A673 (cell line): ENCODE measurements at regions not wholly inside any gene's neighbourhood (a gene's known extent, or its start where the extent isn't known, plus 50 kb on each side); places are given as distances from the start of the nearest gene placed in this dataset.

Experiments used
- BruUV-seq: library from RNA; stranded (reverse); fragments of 400-500 nt; replicated peaks from 2 replicates; lab custom pipeline; 2021; lab: Mats Ljungman, UMichigan
- CTCF ChIA-PET: fragments of 300-600 bp; sonication (Branson Sonifier 250); formaldehyde crosslinking; loops from one replicate; lab custom pipeline; 2022; ENCODE audit warnings: antibody characterized with exemption; lab: Charles Lee
- POLR2A ChIA-PET: fragments of 300-600 bp; sonication (Branson Sonifier 250); formaldehyde crosslinking; loops from one replicate; lab custom pipeline; 2022; ENCODE audit warnings: antibody characterized with exemption; ENCODE audit not compliant: low non-redundant PET; lab: Charles Lee
- DNase-seq: peaks from one replicate; pipeline ENCODE4 v3.0.0-alpha.2; 2015; ENCODE audit warnings: low spot score
- H3K27ac ChIP-seq: fragments of 200-600 bp; sonication (generic); 2 replicates; pipeline ENCODE4 v1.5.1; 2016; ENCODE audit warnings: mixed run types, low read depth, mild to moderate bottlenecking, mixed read lengths, antibody characterized with exemption, low read length; ENCODE audit not compliant: poor library complexity, severe bottlenecking
- H3K27me3 ChIP-seq: fragments of 200-600 bp; sonication (generic); replicated peaks from 2 replicates; pipeline ENCODE4 v1.6.1; 2017; ENCODE audit warnings: mixed run types, low read depth, mild to moderate bottlenecking, mixed read lengths, antibody characterized with exemption, low read length; ENCODE audit not compliant: insufficient read depth, poor library complexity
- H3K36me3 ChIP-seq: fragments of 200-600 bp; sonication (generic); 2 replicates; pipeline ENCODE4 v1.6.1; 2016; ENCODE audit warnings: mixed run types, mild to moderate bottlenecking, mixed read lengths, antibody characterized with exemption, low read length; ENCODE audit not compliant: insufficient read depth, poor library complexity, severe bottlenecking
- H3K4me1 ChIP-seq: fragments of 200-600 bp; sonication (generic); 2 replicates; pipeline ENCODE4 v1.6.1; 2017; ENCODE audit warnings: mixed run types, mild to moderate bottlenecking, mixed read lengths, antibody characterized with exemption, low read length; ENCODE audit not compliant: insufficient read depth, poor library complexity, severe bottlenecking
- H3K4me3 ChIP-seq: fragments of 200-600 bp; sonication (generic); 2 replicates; pipeline ENCODE4 v1.5.1; 2016; ENCODE audit warnings: low read depth, mixed run types, mild to moderate bottlenecking, mixed read lengths, low read length; ENCODE audit not compliant: poor library complexity, severe bottlenecking
- H3K9me3 ChIP-seq: fragments of 200-600 bp; sonication (generic); 2 replicates; pipeline ENCODE4 v1.6.1; 2016; ENCODE audit warnings: mixed run types, low read depth, mild to moderate bottlenecking, mixed read lengths, antibody characterized with exemption, low read length; ENCODE audit not compliant: poor library complexity, severe bottlenecking
- EZH2 ChIP-seq: fragments of 200-600 bp; sonication (generic); IDR thresholded peaks from 2 replicates; pipeline ENCODE4 v1.6.1; 2017; ENCODE audit warnings: borderline replicate concordance, low read depth, mild to moderate bottlenecking, mixed read lengths, antibody characterized with exemption, low read length; ENCODE audit not compliant: poor library complexity, severe bottlenecking
- intact Hi-C: fragments of 100-400 bp; cut with micrococcal nuclease; formaldehyde crosslinking; loops from one replicate; pipeline ENCODE4 v1.10.0; 2022; ENCODE audit not compliant: unreplicated experiment
- TF ChIP-seq, protein P1 (sequence below): fragments of 300-800, 200-600 bp; sonication (generic); conservative IDR thresholded peaks from 2 replicates; pipeline ENCODE4 v1.5.1; 2017; ENCODE audit warnings: low read depth, mild to moderate bottlenecking, antibody characterized with exemption, low read length, moderate library complexity, mixed read lengths

DNA sequence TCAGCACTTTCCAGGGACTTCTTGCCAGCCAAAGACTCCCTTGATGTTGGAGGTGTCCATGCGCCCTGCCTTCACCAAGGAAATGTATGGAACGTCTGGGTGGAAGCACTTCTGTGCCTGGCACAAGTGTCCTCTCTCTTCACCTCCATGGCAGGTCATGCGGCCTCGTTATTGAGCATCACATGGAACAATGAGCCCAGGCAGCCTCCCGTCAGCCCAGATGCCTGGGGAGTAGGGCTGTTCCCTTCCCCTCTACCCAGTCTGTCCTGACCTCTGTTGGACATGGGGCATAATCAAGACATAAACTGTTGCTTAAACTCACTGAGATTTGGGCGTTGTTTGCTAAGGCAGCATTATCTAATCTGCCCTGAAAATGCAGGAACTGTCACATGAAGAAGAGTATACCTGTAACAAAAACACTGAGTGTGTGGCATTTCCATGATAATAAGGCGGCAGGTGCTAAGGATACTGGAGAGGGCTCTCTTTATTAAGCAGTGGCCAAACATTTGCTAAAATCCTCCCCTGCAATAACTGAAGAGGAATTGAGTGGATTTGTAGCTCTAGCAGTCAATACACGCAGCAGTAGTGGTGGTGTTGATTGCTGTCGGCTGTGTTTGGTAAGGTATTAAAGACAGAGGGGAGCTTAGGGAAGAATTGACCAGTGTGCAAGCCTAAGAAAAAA lies 338.2 kb upstream of the ATP10A start:
- H3K9me3 ChIP-seq = peaks cover 49% of the 10 kb centered on the region
- BruUV-seq = no TSS peak
- H3K4me1 ChIP-seq = no peaks in the 10 kb centered on the region
- TF ChIP-seq EZH2 = no peak
- TF ChIP-seq, protein P1, sequence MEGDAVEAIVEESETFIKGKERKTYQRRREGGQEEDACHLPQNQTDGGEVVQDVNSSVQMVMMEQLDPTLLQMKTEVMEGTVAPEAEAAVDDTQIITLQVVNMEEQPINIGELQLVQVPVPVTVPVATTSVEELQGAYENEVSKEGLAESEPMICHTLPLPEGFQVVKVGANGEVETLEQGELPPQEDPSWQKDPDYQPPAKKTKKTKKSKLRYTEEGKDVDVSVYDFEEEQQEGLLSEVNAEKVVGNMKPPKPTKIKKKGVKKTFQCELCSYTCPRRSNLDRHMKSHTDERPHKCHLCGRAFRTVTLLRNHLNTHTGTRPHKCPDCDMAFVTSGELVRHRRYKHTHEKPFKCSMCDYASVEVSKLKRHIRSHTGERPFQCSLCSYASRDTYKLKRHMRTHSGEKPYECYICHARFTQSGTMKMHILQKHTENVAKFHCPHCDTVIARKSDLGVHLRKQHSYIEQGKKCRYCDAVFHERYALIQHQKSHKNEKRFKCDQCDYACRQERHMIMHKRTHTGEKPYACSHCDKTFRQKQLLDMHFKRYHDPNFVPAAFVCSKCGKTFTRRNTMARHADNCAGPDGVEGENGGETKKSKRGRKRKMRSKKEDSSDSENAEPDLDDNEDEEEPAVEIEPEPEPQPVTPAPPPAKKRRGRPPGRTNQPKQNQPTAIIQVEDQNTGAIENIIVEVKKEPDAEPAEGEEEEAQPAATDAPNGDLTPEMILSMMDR = no peak
- no peaks in the 10 kb centered on the region for H3K36me3 ChIP-seq
- POLR2A ChIA-PET = no interaction called here
- CTCF ChIA-PET = no interaction called here
- H3K27ac ChIP-seq = no peak overlapping the region
- H3K27me3 ChIP-seq = no peaks in the 10 kb centered on the region
- no peak for DNase-seq
- no peak overlapping the region for H3K4me3 ChIP-seq
- intact Hi-C loops = no loop called here

DNA sequence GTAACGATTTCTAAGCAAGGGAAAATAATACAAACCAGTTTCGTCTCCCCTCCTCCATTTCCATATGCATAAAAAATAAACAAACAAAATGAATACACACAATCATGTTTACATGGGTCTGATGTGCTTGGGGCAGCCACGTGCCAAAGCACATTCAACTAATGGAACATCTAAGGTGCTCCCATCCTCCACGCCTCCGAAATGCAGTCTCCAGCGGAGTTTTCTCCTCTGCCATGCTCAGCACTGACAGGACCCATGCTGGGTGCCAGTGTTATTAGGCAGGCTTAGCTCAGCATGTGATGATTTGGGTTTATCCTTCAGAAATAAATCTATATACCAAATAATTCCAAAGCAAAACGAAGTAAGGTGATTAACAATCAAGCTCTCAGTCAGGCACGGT lies 337.3 kb upstream of the ATP10A start:
- POLR2A ChIA-PET = no interaction called here

DNA sequence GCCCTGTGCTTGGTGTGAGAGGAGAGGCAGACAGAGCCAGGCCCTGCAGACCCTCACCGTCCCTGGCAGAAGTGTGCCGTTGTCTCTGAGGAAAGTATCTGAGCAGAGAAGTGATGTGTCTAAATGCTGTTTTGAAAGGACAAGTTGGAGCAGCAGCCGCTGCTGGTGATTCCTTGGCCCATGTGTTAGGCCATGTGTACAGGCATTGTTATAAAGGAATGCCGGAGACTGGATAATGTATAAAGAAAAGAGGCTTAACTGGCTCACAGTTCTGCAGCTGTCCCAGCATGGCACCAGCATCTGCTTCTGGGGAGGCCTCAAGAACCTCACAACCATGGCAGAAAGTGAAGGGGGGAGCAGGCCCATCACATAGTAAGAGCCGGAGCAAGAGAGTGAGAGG lies 334.6 kb upstream of the ATP10A start:
- H3K4me3 ChIP-seq = no peak overlapping the region
- intact Hi-C loops = no loop called here
- DNase-seq = no peak
- no peaks in the 10 kb centered on the region for H3K4me1 ChIP-seq
- no peaks in the 10 kb centered on the region for H3K27me3 ChIP-seq
- no peak overlapping the region for H3K27ac ChIP-seq
- H3K9me3 ChIP-seq = peaks cover 35% of the 10 kb centered on the region
- ChIA-PET CTCF (no interaction called here), POLR2A (no interaction called here)
- BruUV-seq = no TSS peak
- TF ChIP-seq, protein P1 = no peak
- TF ChIP-seq EZH2 = no peak
- H3K36me3 ChIP-seq = no peaks in the 10 kb centered on the region

More for the DNA sequence above, 337.3 kb upstream of the ATP10A start:
- CTCF ChIA-PET = no interaction called here
- no peak overlapping the region for H3K27ac ChIP-seq
- H3K9me3 ChIP-seq = peaks cover 48% of the 10 kb centered on the region
- no peaks in the 10 kb centered on the region for H3K4me1 ChIP-seq
- BruUV-seq = no TSS peak
- H3K36me3 ChIP-seq = no peaks in the 10 kb centered on the region
- no peak for DNase-seq
- TF ChIP-seq EZH2 = no peak
- H3K27me3 ChIP-seq = no peaks in the 10 kb centered on the region
- intact Hi-C loops = no loop called here
- no peak overlapping the region for H3K4me3 ChIP-seq

DNA sequence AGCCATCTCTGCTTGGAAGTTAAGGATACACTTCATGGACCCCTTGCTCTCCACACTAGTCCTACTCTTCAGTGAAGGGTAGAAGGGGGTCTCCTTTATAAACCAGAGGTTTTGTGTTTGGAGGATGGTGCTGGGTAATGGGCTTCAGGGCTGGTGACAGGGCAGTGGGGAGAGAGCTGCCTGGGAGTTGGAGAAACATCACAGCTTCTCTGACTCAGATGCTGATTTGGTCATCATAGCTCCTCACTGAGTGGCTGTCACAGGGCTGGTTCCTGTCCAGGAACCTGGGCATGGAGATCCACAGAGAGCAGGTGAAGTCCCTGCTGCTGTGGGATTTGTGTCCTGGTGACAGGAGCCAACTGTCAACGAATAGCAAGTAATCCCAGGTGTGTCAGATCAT lies 333.9 kb upstream of the ATP10A start:
- Histone ChIP-seq H3K27ac (no peak overlapping the region), H3K4me1 (no peaks in the 10 kb centered on the region), H3K9me3 (peaks cover 30% of the 10 kb centered on the region), H3K36me3 (no peaks in the 10 kb centered on the region), H3K27me3 (no peaks in the 10 kb centered on the region), H3K4me3 (no peak overlapping the region)
- intact Hi-C loops = no loop called here
- BruUV-seq = no TSS peak
- DNase-seq = no peak
- ChIA-PET CTCF (no interaction called here), POLR2A (no interaction called here)
- TF ChIP-seq, protein P1 = no peak
- TF ChIP-seq EZH2 = no peak
